SK-N-MC (cell line): ENCODE measurements at regions not wholly inside any gene's neighbourhood (a gene's known extent, or its start where the extent isn't known, plus 50 kb on each side); places are given as distances from the start of the nearest gene placed in this dataset.

ENCODE experiments used
- EZH2 ChIP-seq: fragments of 200-600 bp; sonication (generic); IDR thresholded peaks from one replicate; pipeline ENCODE4 v1.6.1; 2017; ENCODE audit warnings: antibody characterized with exemption
- FOXP2 ChIP-seq: optimal IDR thresholded peaks from 2 replicates; pipeline ENCODE3; 2011; ENCODE audit warnings: mild to moderate bottlenecking, moderate library complexity; ENCODE audit not compliant: insufficient read depth; ENCODE audit errors: extremely low read length, control extremely low read depth
- POLR2AphosphoS5 ChIP-seq: IDR thresholded peaks from 2 replicates; pipeline ENCODE4 v1.6.1; 2012; ENCODE audit warnings: mild to moderate bottlenecking, low read depth, low read length, borderline replicate concordance

DNA sequence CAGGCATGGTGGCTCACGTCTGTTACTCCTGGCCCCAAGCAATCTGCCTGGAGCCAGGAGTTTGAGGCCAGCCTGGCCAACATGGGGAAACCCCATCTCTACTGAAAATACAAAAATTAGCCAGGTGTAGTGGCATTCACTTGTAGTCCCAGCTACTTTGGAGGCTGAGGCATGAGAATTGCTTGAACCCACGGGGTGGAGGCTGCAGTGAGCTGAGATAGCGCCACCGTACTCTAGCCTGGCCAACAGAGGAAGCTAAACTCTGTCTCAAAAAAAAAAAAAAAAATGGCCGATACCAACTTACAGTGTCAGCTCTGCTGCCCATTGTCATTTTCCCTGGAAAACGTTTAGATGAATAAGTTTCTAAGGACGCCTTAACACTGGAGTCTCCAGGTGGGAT lies 489.9 kb downstream of the TFAP2A start:
- no peak for TF ChIP-seq POLR2AphosphoS5
- no peak for TF ChIP-seq EZH2
- TF ChIP-seq FOXP2 = no peak
